OCI-LY7 (cell line): ENCODE measurements at regions not wholly inside any gene's neighbourhood (a gene's known extent, or its start where the extent isn't known, plus 50 kb on each side); places are given as distances from the start of the nearest gene placed in this dataset.

ENCODE experiments used
- BruUV-seq: library from RNA; stranded (reverse); fragments of 400-500 nt; replicated peaks from 2 replicates; lab custom pipeline; 2021; lab: Mats Ljungman, UMichigan
- CTCF ChIA-PET: fragments of 300-600 bp; sonication (Branson Sonifier 250); formaldehyde crosslinking; loops from one replicate; lab custom pipeline; 2022; ENCODE audit warnings: antibody characterized with exemption; ENCODE audit not compliant: unreplicated experiment; lab: Charles Lee
- POLR2A ChIA-PET: fragments of 300-600 bp; sonication (Branson Sonifier 250); formaldehyde crosslinking; loops from one replicate; lab custom pipeline; 2022; ENCODE audit warnings: antibody characterized with exemption; lab: Charles Lee
- DNase-seq: peaks from one replicate; pipeline ENCODE4 v3.0.0-alpha.2; 2015; ENCODE audit warnings: low spot score
- H2AFZ ChIP-seq: fragments of 200-600 bp; sonication (generic), shearing (Covaris generic); 2 replicates; pipeline ENCODE4 v1.6.1; 2014; ENCODE audit warnings: mild to moderate bottlenecking, antibody characterized with exemption, low read length, moderate library complexity
- H3K27ac ChIP-seq: fragments of 200-600 bp; sonication (generic); 2 replicates; pipeline ENCODE4 v1.5.1; 2014; ENCODE audit warnings: mixed run types, low read depth, mild to moderate bottlenecking, moderate library complexity, low read length, inconsistent platforms; ENCODE audit not compliant: poor library complexity, severe bottlenecking
- H3K36me3 ChIP-seq: fragments of 200-600 bp; sonication (generic); 2 replicates; pipeline ENCODE4 v1.6.1; 2014; ENCODE audit warnings: mild to moderate bottlenecking, antibody characterized with exemption, low read length, moderate library complexity, mixed read lengths; ENCODE audit not compliant: insufficient read depth
- H3K4me1 ChIP-seq: fragments of 200-600 bp; sonication (generic); 2 replicates; pipeline ENCODE4 v1.5.1; 2014; ENCODE audit warnings: mild to moderate bottlenecking, low read length; ENCODE audit not compliant: insufficient read depth, poor library complexity, severe bottlenecking
- H3K4me2 ChIP-seq: fragments of 200-600 bp; sonication (generic); 2 replicates; pipeline ENCODE4 v1.6.1; 2014; ENCODE audit warnings: mild to moderate bottlenecking, low read length
- H3K4me3 ChIP-seq: fragments of 200-600 bp; sonication (generic); 2 replicates; pipeline ENCODE4 v1.5.1; 2014; ENCODE audit warnings: mild to moderate bottlenecking, low read depth, low read length; ENCODE audit not compliant: poor library complexity, severe bottlenecking
- H3K79me2 ChIP-seq: fragments of 200-600 bp; sonication (generic); 2 replicates; pipeline ENCODE4 v1.6.1; 2016; ENCODE audit warnings: low read depth, mild to moderate bottlenecking, low read length, moderate library complexity, mixed read lengths; ENCODE audit not compliant: insufficient read depth
- H3K9me2 ChIP-seq: fragments of 200-600 bp; sonication (generic); 2 replicates; pipeline ENCODE4 v1.6.1; 2016; ENCODE audit warnings: mild to moderate bottlenecking, low read length, mixed read lengths; ENCODE audit not compliant: insufficient read depth
- H3K9me3 ChIP-seq: fragments of 200-600 bp; sonication (generic); 2 replicates; pipeline ENCODE4 v1.6.1; 2014; ENCODE audit warnings: mild to moderate bottlenecking, mixed run types, low read length, mixed read lengths
- H4K20me1 ChIP-seq: fragments of 200-600 bp; sonication (generic); 2 replicates; pipeline ENCODE4 v1.6.1; 2014; ENCODE audit warnings: mild to moderate bottlenecking, antibody characterized with exemption, low read length, moderate library complexity, mixed read lengths; ENCODE audit not compliant: insufficient read depth
- CTCF ChIP-seq: fragments of 200-600 bp; sonication (generic); conservative IDR thresholded peaks from 2 replicates; pipeline ENCODE4 v1.5.1; 2014; ENCODE audit warnings: mild to moderate bottlenecking, antibody characterized with exemption, low read length, moderate library complexity, mixed read lengths
- EZH2phosphoT487 ChIP-seq: fragments of 200-600 bp; sonication (generic); IDR thresholded peaks from 2 replicates; pipeline ENCODE4 v1.6.1; 2018; ENCODE audit warnings: low read depth, borderline replicate concordance, mild to moderate bottlenecking, mixed run types, antibody characterized with exemption, low read length, moderate library complexity, mixed read lengths
- intact Hi-C: fragments of 100-400 bp; cut with micrococcal nuclease; formaldehyde crosslinking; loops from one replicate; pipeline ENCODE4 v1.10.0; 2022; ENCODE audit not compliant: unreplicated experiment

- Histone ChIP-seq H3K4me3 (no peak overlapping the region), H3K4me2 (no peak overlapping the region), H3K27ac (no peak overlapping the region), H3K9me3 (no peaks in the 10 kb centered on the region), H3K4me1 (no peaks in the 10 kb centered on the region), H4K20me1 (no peaks in the 10 kb centered on the region), H3K9me2 (no peaks in the 10 kb centered on the region), H2AFZ (no peak overlapping the region), H3K79me2 (no peaks in the 10 kb centered on the region), H3K36me3 (no peaks in the 10 kb centered on the region)
- intact Hi-C loops = no loop called here
- CTCF ChIA-PET = no interaction called here
- no TSS peak for BruUV-seq
- TF ChIP-seq CTCF (no peak), EZH2phosphoT487 (no peak)
- no peak for DNase-seq
- POLR2A ChIA-PET = no interaction called here
Measured at GRCh38 chr3:103057003-103057402, 622.2 kb downstream of the ZPLD1 start.

- H4K20me1 ChIP-seq = no peaks in the 10 kb centered on the region
- no peak overlapping the region for H3K27ac ChIP-seq
- ChIA-PET POLR2A (no interaction called here), CTCF (no interaction called here)
- no TSS peak for BruUV-seq
- DNase-seq = no peak
- no peak overlapping the region for H3K4me3 ChIP-seq
- intact Hi-C loops = no loop called here
- no peaks in the 10 kb centered on the region for H3K9me2 ChIP-seq
- H3K4me1 ChIP-seq = no peaks in the 10 kb centered on the region
- H2AFZ ChIP-seq = no peak overlapping the region
- no peak overlapping the region for H3K4me2 ChIP-seq
- no peaks in the 10 kb centered on the region for H3K36me3 ChIP-seq
- H3K79me2 ChIP-seq = no peaks in the 10 kb centered on the region
- H3K9me3 ChIP-seq = no peaks in the 10 kb centered on the region
- no peak for TF ChIP-seq CTCF
Measured at GRCh38 chr3:103057487-103057886, 622.7 kb downstream of the ZPLD1 start.

- no TSS peak for BruUV-seq
- no peak overlapping the region for H2AFZ ChIP-seq
- no peak for TF ChIP-seq EZH2phosphoT487
- TF ChIP-seq CTCF = no peak
- no peaks in the 10 kb centered on the region for H4K20me1 ChIP-seq
- no peaks in the 10 kb centered on the region for H3K9me2 ChIP-seq
- H3K9me3 ChIP-seq = no peaks in the 10 kb centered on the region
- H3K4me1 ChIP-seq = no peaks in the 10 kb centered on the region
- DNase-seq = no peak
- CTCF ChIA-PET = no interaction called here
- intact Hi-C loops = no loop called here
- no peaks in the 10 kb centered on the region for H3K79me2 ChIP-seq
- H3K36me3 ChIP-seq = no peaks in the 10 kb centered on the region
- H3K27ac ChIP-seq = no peak overlapping the region
- POLR2A ChIA-PET = interaction anchor here (0.6 kb wide), 1 partner anchor 8 kb away, joined by 5 read pairs; no protein-coding TSS in a partner anchor
- no peak overlapping the region for H3K4me3 ChIP-seq
- H3K4me2 ChIP-seq = no peak overlapping the region
Measured at GRCh38 chr3:103059432-103059831, 624.6 kb downstream of the ZPLD1 start.
